ENCODE measurements at regions not wholly inside any gene's neighbourhood (a gene's known extent, or its start where the extent isn't known, plus 50 kb on each side); places are given as distances from the start of the nearest gene placed in this dataset.
"Not testable (repeated sequence)": the region's sequence is repeated elsewhere in the genome, so short reads cannot be mapped to it uniquely, and the experiment has no call there.

GRCh38 chr3:180417241-180417640 lies 184.7 kb upstream of the TTC14 start:
- no peak for DNase-seq (ENCODE audit: low read depth, low spot score)

DNA sequence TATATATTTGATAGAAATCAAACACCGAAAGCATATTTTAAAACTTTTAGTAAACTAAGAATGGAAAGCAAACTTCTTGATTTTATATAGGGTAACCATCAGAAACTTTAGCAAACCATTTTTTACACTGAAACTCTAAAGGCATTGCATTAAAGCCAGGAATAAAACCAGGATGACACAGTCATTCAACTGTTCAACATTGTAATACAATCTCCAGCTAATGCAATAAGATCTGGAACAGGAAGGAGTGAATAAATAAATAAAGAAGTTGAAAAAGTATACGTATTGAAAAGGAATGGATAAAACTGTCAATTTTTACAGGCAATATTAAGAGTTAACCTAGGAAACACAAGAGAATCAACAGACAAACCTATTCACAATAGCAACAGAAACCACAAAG lies 181.9 kb upstream of the TTC14 start:
- no peak for DNase-seq (ENCODE audit: low read depth, low spot score)

GRCh38 chr3:180420804-180421203 lies 181.2 kb upstream of the TTC14 start:
- DNase-seq (ENCODE audit: low read depth, low spot score): no peak

DNA sequence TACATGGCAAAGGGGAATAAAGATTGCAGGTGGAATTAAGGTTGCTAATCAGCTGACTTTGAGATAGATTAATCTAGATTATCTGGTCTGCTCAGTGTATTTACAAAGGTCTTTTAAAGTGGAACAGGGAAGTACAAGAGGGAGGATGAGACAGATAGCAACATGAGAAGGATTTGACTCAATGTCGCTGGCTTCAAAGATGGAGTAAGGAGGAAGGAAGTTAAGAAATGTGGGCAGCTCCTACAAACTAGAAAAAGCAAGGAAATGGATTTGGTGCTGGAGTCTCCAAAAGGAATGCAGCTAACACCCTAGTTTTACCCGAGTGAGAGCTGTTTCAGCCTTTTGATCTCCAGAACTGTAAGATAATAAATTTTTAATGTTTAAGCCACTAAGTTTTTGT lies 180.7 kb upstream of the TTC14 start:
- DNase-seq (ENCODE audit: low read depth, low spot score): no peak

- no peak for DNase-seq (ENCODE audit: low read depth, low spot score)
These were observed 180.2 kb upstream of the TTC14 start for GRCh38 chr3:180421721-180422120.

GRCh38 chr3:180424305-180424704 lies 177.7 kb upstream of the TTC14 start:
- not testable (repeated sequence) for DNase-seq (ENCODE audit: low read depth, low spot score)

DNA sequence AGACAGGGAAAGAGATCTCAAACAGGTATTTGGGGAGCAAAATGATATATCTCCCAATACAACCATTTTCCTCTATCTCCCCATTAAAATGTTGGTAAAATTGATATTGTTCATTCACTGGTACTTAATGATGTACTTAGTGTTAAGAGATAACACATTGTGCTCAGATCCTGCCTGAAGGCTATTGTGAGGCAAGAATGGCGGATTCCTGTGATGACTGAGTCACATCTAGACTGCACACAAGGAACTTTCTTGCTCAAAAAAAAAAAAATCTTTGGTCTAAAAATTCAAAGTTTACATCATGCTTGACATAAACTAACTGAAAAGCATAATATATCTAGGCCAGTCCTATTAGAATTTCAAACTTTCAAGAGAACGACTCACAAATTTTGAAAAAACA lies 171.1 kb upstream of the TTC14 start:
- no peak for DNase-seq (ENCODE audit: low read depth, low spot score)

DNA sequence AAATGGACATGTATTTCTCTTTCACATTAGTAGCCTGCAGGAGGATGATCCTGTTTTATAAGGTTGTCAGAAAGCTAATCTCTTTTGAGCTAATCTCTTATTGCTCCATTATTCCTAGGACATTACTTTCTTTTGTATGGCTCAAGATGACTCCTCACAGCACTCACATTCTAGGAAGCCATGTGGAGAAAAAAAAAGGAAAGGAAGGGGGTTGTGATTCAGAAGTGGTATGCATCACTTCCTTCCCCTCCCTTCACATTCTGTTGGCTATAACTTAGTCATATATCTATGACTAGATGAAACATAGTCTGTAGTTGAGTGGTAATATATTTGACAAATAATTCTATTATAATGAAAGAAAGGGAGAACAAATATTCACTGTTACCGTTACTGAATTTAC lies 168.8 kb upstream of the TTC14 start:
- DNase-seq (ENCODE audit: low read depth, low spot score): no peak

- no peak for DNase-seq (ENCODE audit: low read depth, low spot score)
These were observed 154.8 kb upstream of the TTC14 start for GRCh38 chr3:180447136-180447535.

GRCh38 chr3:180448407-180448806 lies 153.6 kb upstream of the TTC14 start:
- not testable (repeated sequence) for DNase-seq (ENCODE audit: low read depth, low spot score)

- DNase-seq (ENCODE audit: low read depth, low spot score): no peak
These were observed 144.7 kb upstream of the TTC14 start for GRCh38 chr3:180457225-180457624.

- no peak for DNase-seq (ENCODE audit: low read depth, low spot score)
These were observed 135.5 kb upstream of the TTC14 start for GRCh38 chr3:180466401-180467011.

GRCh38 chr3:180467177-180467576 lies 134.8 kb upstream of the TTC14 start:
- no peak for DNase-seq (ENCODE audit: low read depth, low spot score)

GRCh38 chr3:180469149-180469548 lies 132.8 kb upstream of the TTC14 start:
- no peak for DNase-seq (ENCODE audit: low read depth, low spot score)

DNA sequence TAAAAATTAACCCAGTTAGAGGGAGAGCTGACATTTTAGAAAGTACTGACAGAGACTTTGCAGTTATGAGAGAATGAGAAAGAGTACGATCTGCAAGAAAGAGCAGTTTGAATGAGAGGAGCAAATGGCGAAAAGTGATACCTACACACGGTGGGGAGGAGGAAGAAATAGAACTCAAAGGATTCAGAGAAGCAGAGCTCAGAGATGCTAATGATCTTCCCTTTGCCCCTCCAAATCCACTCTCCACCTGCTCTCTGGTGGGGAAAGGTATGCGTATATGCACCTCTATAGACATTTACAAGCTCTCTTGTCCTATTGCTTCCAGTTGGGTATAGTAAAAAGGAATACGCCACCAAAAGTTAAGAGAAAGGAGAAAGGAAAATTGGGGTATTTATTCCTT lies 123.3 kb upstream of the TTC14 start:
- DNase-seq (ENCODE audit: low read depth, low spot score): no peak

- DNase-seq (ENCODE audit: low read depth, low spot score): no peak
These were observed 109.9 kb upstream of the TTC14 start for GRCh38 chr3:180492047-180492446.

DNA sequence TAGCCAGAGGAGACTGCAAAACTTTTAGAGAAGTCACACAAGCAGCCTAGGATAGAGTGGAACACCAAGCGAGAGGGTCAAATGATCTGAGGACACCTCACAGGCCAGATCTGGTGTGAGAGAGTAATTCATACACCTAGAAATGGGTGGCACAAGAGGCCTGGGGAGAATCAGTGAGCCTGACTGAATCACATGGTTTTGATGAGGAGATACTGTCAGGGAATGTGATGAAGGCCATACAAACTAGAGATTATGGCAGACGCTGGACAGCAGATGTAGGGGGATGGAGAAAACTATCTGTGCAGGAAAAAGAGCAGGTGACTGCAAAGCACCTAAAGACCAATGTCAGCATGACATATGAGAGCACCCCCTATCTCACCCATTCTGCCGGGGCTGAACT lies 105.0 kb upstream of the TTC14 start:
- DNase-seq (ENCODE audit: low read depth, low spot score): no peak

DNA sequence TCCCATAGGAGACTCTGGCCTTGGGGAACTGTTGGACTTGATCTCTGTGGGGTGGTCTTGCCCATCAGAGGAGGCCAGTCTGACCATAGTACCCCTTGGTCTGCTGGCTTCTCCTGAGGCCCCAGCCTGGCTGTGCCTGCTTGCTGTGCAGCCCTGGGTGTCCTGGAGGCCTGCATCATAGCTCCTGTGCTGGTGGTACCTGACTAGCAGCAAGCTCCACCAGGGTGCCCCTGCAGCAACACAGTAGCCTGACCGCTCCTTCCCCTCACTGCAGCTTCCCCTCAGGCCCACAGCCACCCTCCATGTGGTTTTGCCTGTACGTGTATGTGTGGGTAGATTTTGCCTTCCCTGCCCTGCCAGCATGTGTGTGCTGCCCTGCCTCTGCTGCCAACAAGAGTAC lies 85.6 kb upstream of the TTC14 start:
- no peak for DNase-seq (ENCODE audit: low read depth, low spot score)

GRCh38 chr3:180523040-180523439 lies 78.9 kb upstream of the TTC14 start:
- no peak for DNase-seq (ENCODE audit: low read depth, low spot score)

- no peak for DNase-seq (ENCODE audit: low read depth, low spot score)
These were observed 73.1 kb upstream of the TTC14 start for GRCh38 chr3:180528843-180529242.

- no peak for DNase-seq (ENCODE audit: low read depth, low spot score)
These were observed 72.2 kb upstream of the TTC14 start for GRCh38 chr3:180529778-180530177.

DNA sequence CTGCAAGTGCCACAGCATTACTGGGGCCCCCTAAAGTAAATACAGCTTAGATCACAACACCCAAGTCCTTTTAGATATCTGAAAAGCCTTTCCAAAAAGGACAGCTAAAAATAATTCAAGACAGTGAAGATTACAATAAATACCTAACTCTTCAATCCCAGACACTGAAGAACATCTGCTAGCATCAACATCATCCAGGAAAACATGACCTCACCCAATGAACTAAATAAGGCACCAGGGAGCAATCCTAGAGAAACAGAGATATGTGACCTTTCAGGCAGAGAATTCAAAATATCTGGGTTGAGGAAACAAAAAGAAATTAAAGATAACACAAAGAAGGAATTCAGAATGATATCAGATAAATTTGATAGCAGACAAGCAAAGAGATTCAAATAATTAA lies 71.7 kb upstream of the TTC14 start:
- DNase-seq (ENCODE audit: low read depth, low spot score): no peak

DNA sequence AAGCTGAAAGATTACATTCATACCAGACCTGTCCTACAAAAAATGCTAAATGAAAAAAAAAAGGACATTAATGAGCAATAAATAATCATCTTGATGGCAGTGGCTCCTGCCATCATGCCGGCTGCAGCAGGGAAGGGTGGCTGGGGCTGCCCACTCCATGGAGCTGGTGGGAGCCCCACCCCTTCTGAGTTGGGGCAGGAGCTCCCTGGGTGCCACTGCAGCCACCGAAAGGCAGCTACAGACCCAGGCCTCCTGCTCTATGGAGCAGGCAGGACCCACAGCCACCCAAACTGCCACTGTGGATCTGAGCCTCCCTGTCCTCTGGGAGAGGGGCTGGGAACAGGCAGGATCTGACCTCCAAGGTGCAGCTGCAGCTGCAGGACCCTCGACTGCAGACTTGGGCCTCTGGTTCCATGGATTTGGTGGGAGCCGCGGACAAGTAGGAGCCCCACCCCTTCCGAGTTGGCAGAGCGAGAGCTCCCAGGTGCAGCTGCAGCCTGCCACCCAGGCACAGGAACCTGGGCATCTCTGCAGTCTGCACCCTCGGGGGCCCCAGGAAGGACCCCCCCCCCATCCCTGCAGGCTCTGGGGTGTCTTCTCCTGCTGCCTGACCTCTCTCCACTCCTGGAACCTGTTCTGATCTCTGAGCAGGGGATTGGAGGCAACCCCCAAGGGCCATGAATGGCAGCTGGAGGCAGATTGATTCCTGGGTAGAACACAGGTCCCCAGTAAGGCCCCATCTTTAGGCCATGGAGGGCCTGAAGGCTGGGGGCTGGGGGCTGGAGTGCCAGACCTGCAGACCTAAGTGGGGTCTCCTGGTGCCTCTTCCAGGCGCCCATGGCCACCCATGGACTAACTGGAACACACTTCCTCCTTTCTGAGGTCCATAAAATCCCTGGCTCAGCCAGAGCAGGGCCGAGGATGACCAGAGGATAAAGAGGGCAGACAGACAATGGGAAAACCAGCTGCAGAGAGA lies 70.4 kb upstream of the TTC14 start:
- no peak for DNase-seq (ENCODE audit: low read depth, low spot score)
